ENCODE measurements at regions not wholly inside any gene's neighbourhood (a gene's known extent, or its start where the extent isn't known, plus 50 kb on each side); places are given as distances from the start of the nearest gene placed in this dataset.

DNA sequence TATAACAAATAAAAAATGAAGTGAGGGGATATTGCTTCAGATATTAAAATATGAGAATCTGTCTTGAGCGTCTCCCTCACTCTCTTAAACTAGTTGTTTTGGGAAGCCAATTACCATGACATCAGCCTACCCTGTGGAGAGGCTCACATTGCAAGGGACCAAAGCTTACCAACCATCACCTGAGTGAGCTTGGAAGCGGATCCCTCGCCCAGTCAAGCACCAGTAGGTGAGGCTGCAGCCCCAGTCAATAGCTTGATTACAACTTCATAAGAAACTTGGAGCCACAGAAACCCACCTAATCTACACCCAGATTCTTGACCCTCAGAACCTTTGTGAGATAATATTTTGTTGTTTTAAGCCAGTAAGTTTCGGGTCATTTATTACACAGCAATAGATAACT, 206.2 kb downstream of the CEMIP2 start:
- no peak overlapping the region for H3K4me3 ChIP-seq
- DNase-seq, result no peak
- no peaks in the 10 kb centered on the region for H3K27me3 ChIP-seq
- H3K4me1 ChIP-seq, result no peaks in the 10 kb centered on the region
- intact Hi-C loops (cut with DNase I), result no loop called here
- no peaks in the 10 kb centered on the region for H3K36me3 ChIP-seq
- no peak for TF ChIP-seq CTCF (IDR thresholded peaks at IDR 0.05)
- TF ChIP-seq POLR2A (IDR thresholded peaks at IDR 0.05), result no peak
- TF ChIP-seq POLR2AphosphoS5 (IDR thresholded peaks at IDR 0.05), result no peak
- TF ChIP-seq EP300 (IDR thresholded peaks at IDR 0.05), result no peak
- 84 to 94% methylated on average over 4 of the region's 4 CpGs for WGBS, 2 donors
- no peak overlapping the region for H3K27ac ChIP-seq
- no peaks in the 10 kb centered on the region for H3K9me3 ChIP-seq

- TF ChIP-seq EP300 (IDR thresholded peaks at IDR 0.05) (no peak), POLR2A (IDR thresholded peaks at IDR 0.05) (no peak), POLR2AphosphoS5 (IDR thresholded peaks at IDR 0.05) (no peak), CTCF (IDR thresholded peaks at IDR 0.05) (no peak)
- peaks cover 0 to 9% (median 0%) of the 10 kb centered on the region in 3 donors for H3K27me3 ChIP-seq
- H3K27ac ChIP-seq, result no peak overlapping the region
- no peak overlapping the region for H3K4me3 ChIP-seq
- 67 to 71% methylated on average over 2 of the region's 2 CpGs for WGBS, 2 donors
- no peaks in the 10 kb centered on the region for H3K36me3 ChIP-seq
- H3K9me3 ChIP-seq, result no peaks in the 10 kb centered on the region
- intact Hi-C loops (cut with DNase I), result no loop called here
- H3K4me1 ChIP-seq, result no peaks in the 10 kb centered on the region
- no peak for DNase-seq
These were observed 211.0 kb downstream of the CEMIP2 start for GRCh38 chr9:71557310-71557709.

DNA sequence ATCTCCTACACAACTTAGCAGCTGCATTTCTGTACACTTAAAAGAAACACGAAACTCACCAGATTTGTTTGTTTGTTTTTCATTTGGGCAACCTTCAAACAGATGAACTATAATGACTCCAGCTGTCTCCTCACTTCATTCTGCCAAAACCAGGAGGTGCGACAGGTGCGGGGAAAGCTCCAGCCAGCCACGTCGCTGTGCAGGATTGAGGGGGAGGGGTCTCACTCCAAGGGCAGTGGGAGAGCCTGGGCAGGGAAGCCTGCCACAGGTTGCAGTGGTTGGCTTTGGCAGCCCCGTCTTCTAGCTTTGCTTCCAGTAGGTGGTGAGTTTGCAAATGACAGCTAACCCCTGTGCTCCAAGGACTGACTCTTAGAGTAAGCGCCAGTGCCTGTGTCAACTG, 215.8 kb downstream of the CEMIP2 start:
- Histone ChIP-seq H3K9me3 (no peaks in the 10 kb centered on the region), H3K4me3 (no peak overlapping the region), H3K27ac (no peak overlapping the region), H3K27me3 (peaks cover 0 to 9% (median 0%) of the 10 kb centered on the region in 3 donors), H3K4me1 (no peaks in the 10 kb centered on the region), H3K36me3 (no peaks in the 10 kb centered on the region)
- no peak for TF ChIP-seq EP300 (IDR thresholded peaks at IDR 0.05)
- no peak for TF ChIP-seq POLR2AphosphoS5 (IDR thresholded peaks at IDR 0.05)
- TF ChIP-seq CTCF (IDR thresholded peaks at IDR 0.05), result no peak
- no peak for TF ChIP-seq POLR2A (IDR thresholded peaks at IDR 0.05)
- DNase-seq, result no peak
- WGBS, 2 donors, result 15 to 22% methylated on average over 7 of the region's 7 CpGs
- intact Hi-C loops (cut with DNase I), result no loop called here

GRCh38 chr9:71549023-71549422, 219.3 kb downstream of the CEMIP2 start:
- Histone ChIP-seq H3K27ac (no peak overlapping the region), H3K9me3 (no peaks in the 10 kb centered on the region), H3K4me3 (no peak overlapping the region), H3K36me3 (no peaks in the 10 kb centered on the region), H3K27me3 (peaks cover 0 to 9% (median 0%) of the 10 kb centered on the region in 3 donors), H3K4me1 (no peaks in the 10 kb centered on the region)
- TF ChIP-seq EP300 (IDR thresholded peaks at IDR 0.05) (no peak), CTCF (IDR thresholded peaks at IDR 0.05) (no peak), POLR2A (IDR thresholded peaks at IDR 0.05) (no peak), POLR2AphosphoS5 (IDR thresholded peaks at IDR 0.05) (no peak)
- WGBS, 2 donors, result 38 to 50% methylated on average over 2 of the region's 2 CpGs
- intact Hi-C loops (cut with DNase I), result no loop called here
- no peak for DNase-seq

DNA sequence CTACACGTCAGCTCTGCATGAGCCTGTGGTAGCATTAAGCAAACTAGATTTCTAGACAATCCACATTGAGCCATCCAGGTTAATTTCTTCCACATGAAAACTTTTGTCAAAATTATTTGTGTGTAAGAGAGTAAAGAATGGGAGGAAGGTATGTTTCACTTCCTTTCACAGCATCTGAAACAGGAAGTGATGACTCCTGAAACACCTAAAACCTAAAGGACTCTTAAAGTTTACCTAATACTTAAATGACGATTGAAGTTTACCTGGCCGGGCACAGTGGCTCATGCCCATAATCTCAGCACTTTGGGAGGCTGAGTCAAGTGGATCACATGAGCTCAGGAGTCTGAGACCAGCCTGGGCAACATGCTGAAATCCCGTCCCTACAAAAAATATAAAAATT, 223.8 kb downstream of the CEMIP2 start:
- H3K36me3 ChIP-seq, result no peaks in the 10 kb centered on the region
- H3K27me3 ChIP-seq, result no peaks in the 10 kb centered on the region
- intact Hi-C loops (cut with DNase I), result no loop called here
- 81 to 85% methylated on average over 4 of the region's 4 CpGs for WGBS, 2 donors
- H3K27ac ChIP-seq, result no peak overlapping the region
- no peaks in the 10 kb centered on the region for H3K9me3 ChIP-seq
- DNase-seq, result no peak
- H3K4me1 ChIP-seq, result no peaks in the 10 kb centered on the region
- TF ChIP-seq CTCF (IDR thresholded peaks at IDR 0.05), result no peak
- TF ChIP-seq POLR2AphosphoS5 (IDR thresholded peaks at IDR 0.05), result no peak
- no peak for TF ChIP-seq EP300 (IDR thresholded peaks at IDR 0.05)
- TF ChIP-seq POLR2A (IDR thresholded peaks at IDR 0.05), result no peak
- no peak overlapping the region for H3K4me3 ChIP-seq

Measured in sigmoid colon (tissue), 6 donors.